ENCODE measurements at regions not wholly inside any gene's neighbourhood (a gene's known extent, or its start where the extent isn't known, plus 50 kb on each side); places are given as distances from the start of the nearest gene placed in this dataset.

DNA sequence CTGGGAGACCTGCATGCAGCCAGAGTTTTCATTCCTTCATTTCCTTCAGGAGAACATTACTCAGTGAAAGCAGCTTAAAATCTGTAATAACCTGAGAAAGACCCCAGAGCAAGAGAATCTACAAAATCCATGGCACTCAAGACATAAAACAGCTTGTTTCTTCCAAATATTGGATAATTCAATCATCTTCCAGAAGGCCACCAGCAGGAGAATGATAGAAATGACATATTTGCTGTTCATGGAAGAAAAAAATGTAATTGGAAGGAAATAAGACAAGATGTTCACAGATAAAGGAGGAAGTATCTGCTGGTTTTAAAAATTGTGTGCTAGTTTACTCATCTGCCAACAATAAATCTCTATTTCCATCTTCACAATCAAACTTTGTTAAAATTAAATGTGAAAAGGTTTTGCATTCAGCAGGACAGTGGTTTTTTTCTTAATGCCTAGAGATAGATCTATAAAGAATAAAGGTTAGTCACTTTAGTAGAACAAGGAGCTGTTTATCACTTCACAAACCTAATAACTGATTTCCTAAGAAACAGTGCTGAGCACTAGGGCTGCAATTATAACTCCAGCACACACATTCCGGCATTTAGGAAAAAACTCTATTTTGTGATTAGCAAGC, 530.8 kb downstream of the NSUN3 start:
- TF ChIP-seq, protein P1, sequence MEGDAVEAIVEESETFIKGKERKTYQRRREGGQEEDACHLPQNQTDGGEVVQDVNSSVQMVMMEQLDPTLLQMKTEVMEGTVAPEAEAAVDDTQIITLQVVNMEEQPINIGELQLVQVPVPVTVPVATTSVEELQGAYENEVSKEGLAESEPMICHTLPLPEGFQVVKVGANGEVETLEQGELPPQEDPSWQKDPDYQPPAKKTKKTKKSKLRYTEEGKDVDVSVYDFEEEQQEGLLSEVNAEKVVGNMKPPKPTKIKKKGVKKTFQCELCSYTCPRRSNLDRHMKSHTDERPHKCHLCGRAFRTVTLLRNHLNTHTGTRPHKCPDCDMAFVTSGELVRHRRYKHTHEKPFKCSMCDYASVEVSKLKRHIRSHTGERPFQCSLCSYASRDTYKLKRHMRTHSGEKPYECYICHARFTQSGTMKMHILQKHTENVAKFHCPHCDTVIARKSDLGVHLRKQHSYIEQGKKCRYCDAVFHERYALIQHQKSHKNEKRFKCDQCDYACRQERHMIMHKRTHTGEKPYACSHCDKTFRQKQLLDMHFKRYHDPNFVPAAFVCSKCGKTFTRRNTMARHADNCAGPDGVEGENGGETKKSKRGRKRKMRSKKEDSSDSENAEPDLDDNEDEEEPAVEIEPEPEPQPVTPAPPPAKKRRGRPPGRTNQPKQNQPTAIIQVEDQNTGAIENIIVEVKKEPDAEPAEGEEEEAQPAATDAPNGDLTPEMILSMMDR (IDR thresholded peaks at IDR 0.05) = no peak
- TF ChIP-seq POLR2A (IDR thresholded peaks at IDR 0.05) = no peak
